Activated B cell treated with CpG ODN at 0.5 μM for 24 hours (primary cell): ENCODE measurements at regions not wholly inside any gene's neighbourhood (a gene's known extent, or its start where the extent isn't known, plus 50 kb on each side); places are given as distances from the start of the nearest gene placed in this dataset.

ENCODE experiments used
- ATAC-seq: fragments of 200-7000 bp; cut with Tn5 transposase; one replicate; pipeline ENCODE4 v1.10.0; 2021; ENCODE audit warnings: low read depth, mild to moderate bottlenecking, moderate library complexity
- CTCF ChIA-PET: fragments of 350-600 bp; sonication (Branson Sonifier 250); formaldehyde crosslinking; loops from one replicate; lab custom pipeline; 2021; ENCODE audit warnings: antibody characterized with exemption; lab: Charles Lee
- POLR2A ChIA-PET: fragments of 350-600 bp; sonication (Branson Sonifier 250); formaldehyde crosslinking; loops from one replicate; lab custom pipeline; 2021; ENCODE audit warnings: antibody characterized with exemption; lab: Charles Lee
- DNase-seq: peaks from one replicate; pipeline ENCODE4 v3.0.0; 2022
- H3K27ac Mint-ChIP-seq: one replicate; pipeline ENCODE4 v1.8.0; 2020; ENCODE audit warnings: mixed read lengths
- H3K27me3 Mint-ChIP-seq: one replicate; pipeline ENCODE4 v1.8.0; 2021; ENCODE audit warnings: mixed read lengths
- H3K36me3 Mint-ChIP-seq: one replicate; pipeline ENCODE4 v1.8.0; 2021; ENCODE audit warnings: low read depth, mixed read lengths
- H3K4me1 Mint-ChIP-seq: one replicate; pipeline ENCODE4 v1.8.0; 2021; ENCODE audit warnings: mixed read lengths
- H3K4me3 Mint-ChIP-seq: one replicate; pipeline ENCODE4 v1.8.0; 2020; ENCODE audit warnings: mild to moderate bottlenecking, mixed read lengths
- H3K9me3 Mint-ChIP-seq: one replicate; pipeline ENCODE4 v1.8.0; 2020; ENCODE audit warnings: mixed read lengths
- CTCF ChIP-seq: fragments of 200-600 bp; IDR thresholded peaks from one replicate; pipeline ENCODE4 v1.8.0; 2022; ENCODE audit warnings: antibody characterized with exemption, mild to moderate bottlenecking
- intact Hi-C: fragments of 100-400 bp; cut with micrococcal nuclease; formaldehyde crosslinking; loops from one replicate; pipeline ENCODE4 v1.15.1; 2024

GRCh38 chr18:2191180-2191790 lies 380.0 kb downstream of the METTL4 start:
- POLR2A ChIA-PET: no interaction called here
- ATAC-seq (no peak), DNase-seq (no peak)
- H3K27me3 Mint-ChIP-seq: no peaks in the 10 kb centered on the region
- peaks cover 4% of the 10 kb centered on the region for H3K9me3 Mint-ChIP-seq
- CTCF ChIA-PET: no interaction called here
- H3K36me3 Mint-ChIP-seq: no peaks in the 10 kb centered on the region
- no peaks in the 10 kb centered on the region for H3K4me1 Mint-ChIP-seq
- TF ChIP-seq CTCF: no peak
- intact Hi-C loops: no loop called here
- H3K4me3 Mint-ChIP-seq: no peak overlapping the region
- no peak overlapping the region for H3K27ac Mint-ChIP-seq

- no peak for DNase-seq
- no peaks in the 10 kb centered on the region for H3K27me3 Mint-ChIP-seq
- POLR2A ChIA-PET: no interaction called here
- CTCF ChIA-PET: no interaction called here
- no peak overlapping the region for H3K4me3 Mint-ChIP-seq
- no peaks in the 10 kb centered on the region for H3K4me1 Mint-ChIP-seq
- H3K36me3 Mint-ChIP-seq: no peaks in the 10 kb centered on the region
- no peak for TF ChIP-seq CTCF
- no peak for ATAC-seq
- H3K9me3 Mint-ChIP-seq: peaks cover 4% of the 10 kb centered on the region
- no peak overlapping the region for H3K27ac Mint-ChIP-seq
- intact Hi-C loops: no loop called here
These were observed 378.7 kb downstream of the METTL4 start for GRCh38 chr18:2192562-2192961.

- Mint-ChIP-seq H3K4me1 (no peaks in the 10 kb centered on the region), H3K9me3 (peaks cover 4% of the 10 kb centered on the region), H3K36me3 (no peaks in the 10 kb centered on the region), H3K4me3 (no peak overlapping the region), H3K27ac (no peak overlapping the region), H3K27me3 (no peaks in the 10 kb centered on the region)
- intact Hi-C loops: no loop called here
- DNase-seq (no peak), ATAC-seq (no peak)
- POLR2A ChIA-PET: no interaction called here
- TF ChIP-seq CTCF: no peak
- CTCF ChIA-PET: no interaction called here
These were observed 373.4 kb downstream of the METTL4 start for GRCh38 chr18:2197946-2198345.

GRCh38 chr18:2199060-2199459 lies 372.2 kb downstream of the METTL4 start:
- H3K9me3 Mint-ChIP-seq: peaks cover 2% of the 10 kb centered on the region
- CTCF ChIA-PET: no interaction called here
- POLR2A ChIA-PET: no interaction called here
- H3K36me3 Mint-ChIP-seq: no peaks in the 10 kb centered on the region
- no peak for ATAC-seq
- no peaks in the 10 kb centered on the region for H3K27me3 Mint-ChIP-seq
- no peak for TF ChIP-seq CTCF
- DNase-seq: no peak
- H3K4me1 Mint-ChIP-seq: no peaks in the 10 kb centered on the region
- H3K27ac Mint-ChIP-seq: no peak overlapping the region
- no peak overlapping the region for H3K4me3 Mint-ChIP-seq
- intact Hi-C loops: no loop called here

- DNase-seq: no peak
- no peak for TF ChIP-seq CTCF
- ChIA-PET POLR2A (no interaction called here), CTCF (no interaction called here)
- Mint-ChIP-seq H3K27ac (no peak overlapping the region), H3K9me3 (peaks cover 3% of the 10 kb centered on the region), H3K4me1 (no peaks in the 10 kb centered on the region), H3K27me3 (no peaks in the 10 kb centered on the region), H3K4me3 (no peak overlapping the region), H3K36me3 (no peaks in the 10 kb centered on the region)
- intact Hi-C loops: no loop called here
- no peak for ATAC-seq
These were observed 370.2 kb downstream of the METTL4 start for GRCh38 chr18:2201036-2201600.
